ENCODE measurements at regions not wholly inside any gene's neighbourhood (a gene's known extent, or its start where the extent isn't known, plus 50 kb on each side); places are given as distances from the start of the nearest gene placed in this dataset.

GRCh38 chr4:126897038-126897437, 735.7 kb upstream of the INTU start:
- H3K27ac ChIP-seq (ENCODE audit: extremely low read length, insufficient read depth, low read length): no peak overlapping the region
- no peaks in the 10 kb centered on the region for H3K27me3 ChIP-seq (ENCODE audit: control insufficient read depth in 1 of 2, insufficient read depth in 2 of 2, low read length in 2 of 2)
- H3K9ac ChIP-seq (ENCODE audit: insufficient read depth, low read depth, low read length): no peak overlapping the region
- no peak for ATAC-seq
- CTCF ChIA-PET (ENCODE audit: low intra/inter-chr PET ratio, low total read pairs): no interaction called here
- no peak overlapping the region for H3K4me2 ChIP-seq (ENCODE audit: low read depth, low read length)
- in situ Hi-C loops (cut with HindIII; ENCODE audit: extremely low pct_ligation_motif_present, low pct_unique_long_range_greater_than_20kb): no loop called here
- BruUV-seq (replicated peaks): no TSS peak
- H3K4me1 ChIP-seq (ENCODE audit: insufficient read depth, low read length): no peaks in the 10 kb centered on the region
- no peak for FAIRE-seq
- POLR2A ChIA-PET: no interaction called here
- H3K9me3 ChIP-seq (ENCODE audit: low read length): peaks cover 62% of the 10 kb centered on the region
- 15% methylated on average over 2 of the region's 3 CpGs for WGBS (ENCODE audit: low lambda C conversion rate)
- no peaks in the 10 kb centered on the region for H3K36me3 ChIP-seq (replicated peaks in 1 of 2; ENCODE audit: control insufficient read depth in 1 of 2, insufficient read depth in 2 of 2, low read length in 2 of 2)
- H2AFZ ChIP-seq (ENCODE audit: low read length): no peak overlapping the region
- H3K79me2 ChIP-seq (ENCODE audit: insufficient read depth, low read length): no peaks in the 10 kb centered on the region
- H4K20me1 ChIP-seq (ENCODE audit: insufficient read depth, low read length): no peaks in the 10 kb centered on the region
- H3K4me3 ChIP-seq (replicated peaks in 1 of 3; ENCODE audit: insufficient read depth in 1 of 3, low read depth in 2 of 3, low read length in 3 of 3): no peak overlapping the region
- intact Hi-C loops (cut with micrococcal nuclease; ENCODE audit: unreplicated experiment): no loop called here
- no peak for DNase-seq (ENCODE audit: low spot score)
- TF ChIP-seq SNAI1 (CRISPR knock-in tag; IDR thresholded peaks at IDR 0.05; ENCODE audit: borderline replicate concordance) (no peak), ZFX (CRISPR knock-in tag; IDR thresholded peaks at IDR 0.05; ENCODE audit: low read depth) (no peak), CCAR2 (optimal IDR thresholded peaks at IDR 0.05; ENCODE audit: low read depth, low read length) (no peak), ZBTB10 (CRISPR knock-in tag; IDR thresholded peaks at IDR 0.05; ENCODE audit: borderline replicate concordance) (no peak), RFX5 (IDR thresholded peaks at IDR 0.05; ENCODE audit: low read depth, low read length) (no peak), ZNF7 (CRISPR knock-in tag; IDR thresholded peaks at IDR 0.05) (no peak), ISL2 (CRISPR knock-in tag; IDR thresholded peaks at IDR 0.05) (no peak), ZFP37 (CRISPR knock-in tag; IDR thresholded peaks at IDR 0.05; ENCODE audit: borderline replicate concordance) (no peak)
- TF ChIP-seq, protein P1, sequence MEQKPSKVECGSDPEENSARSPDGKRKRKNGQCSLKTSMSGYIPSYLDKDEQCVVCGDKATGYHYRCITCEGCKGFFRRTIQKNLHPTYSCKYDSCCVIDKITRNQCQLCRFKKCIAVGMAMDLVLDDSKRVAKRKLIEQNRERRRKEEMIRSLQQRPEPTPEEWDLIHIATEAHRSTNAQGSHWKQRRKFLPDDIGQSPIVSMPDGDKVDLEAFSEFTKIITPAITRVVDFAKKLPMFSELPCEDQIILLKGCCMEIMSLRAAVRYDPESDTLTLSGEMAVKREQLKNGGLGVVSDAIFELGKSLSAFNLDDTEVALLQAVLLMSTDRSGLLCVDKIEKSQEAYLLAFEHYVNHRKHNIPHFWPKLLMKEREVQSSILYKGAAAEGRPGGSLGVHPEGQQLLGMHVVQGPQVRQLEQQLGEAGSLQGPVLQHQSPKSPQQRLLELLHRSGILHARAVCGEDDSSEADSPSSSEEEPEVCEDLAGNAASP (CRISPR knock-in tag; IDR thresholded peaks at IDR 0.05; ENCODE audit: borderline replicate concordance): no peak
- TF ChIP-seq, protein P2, sequence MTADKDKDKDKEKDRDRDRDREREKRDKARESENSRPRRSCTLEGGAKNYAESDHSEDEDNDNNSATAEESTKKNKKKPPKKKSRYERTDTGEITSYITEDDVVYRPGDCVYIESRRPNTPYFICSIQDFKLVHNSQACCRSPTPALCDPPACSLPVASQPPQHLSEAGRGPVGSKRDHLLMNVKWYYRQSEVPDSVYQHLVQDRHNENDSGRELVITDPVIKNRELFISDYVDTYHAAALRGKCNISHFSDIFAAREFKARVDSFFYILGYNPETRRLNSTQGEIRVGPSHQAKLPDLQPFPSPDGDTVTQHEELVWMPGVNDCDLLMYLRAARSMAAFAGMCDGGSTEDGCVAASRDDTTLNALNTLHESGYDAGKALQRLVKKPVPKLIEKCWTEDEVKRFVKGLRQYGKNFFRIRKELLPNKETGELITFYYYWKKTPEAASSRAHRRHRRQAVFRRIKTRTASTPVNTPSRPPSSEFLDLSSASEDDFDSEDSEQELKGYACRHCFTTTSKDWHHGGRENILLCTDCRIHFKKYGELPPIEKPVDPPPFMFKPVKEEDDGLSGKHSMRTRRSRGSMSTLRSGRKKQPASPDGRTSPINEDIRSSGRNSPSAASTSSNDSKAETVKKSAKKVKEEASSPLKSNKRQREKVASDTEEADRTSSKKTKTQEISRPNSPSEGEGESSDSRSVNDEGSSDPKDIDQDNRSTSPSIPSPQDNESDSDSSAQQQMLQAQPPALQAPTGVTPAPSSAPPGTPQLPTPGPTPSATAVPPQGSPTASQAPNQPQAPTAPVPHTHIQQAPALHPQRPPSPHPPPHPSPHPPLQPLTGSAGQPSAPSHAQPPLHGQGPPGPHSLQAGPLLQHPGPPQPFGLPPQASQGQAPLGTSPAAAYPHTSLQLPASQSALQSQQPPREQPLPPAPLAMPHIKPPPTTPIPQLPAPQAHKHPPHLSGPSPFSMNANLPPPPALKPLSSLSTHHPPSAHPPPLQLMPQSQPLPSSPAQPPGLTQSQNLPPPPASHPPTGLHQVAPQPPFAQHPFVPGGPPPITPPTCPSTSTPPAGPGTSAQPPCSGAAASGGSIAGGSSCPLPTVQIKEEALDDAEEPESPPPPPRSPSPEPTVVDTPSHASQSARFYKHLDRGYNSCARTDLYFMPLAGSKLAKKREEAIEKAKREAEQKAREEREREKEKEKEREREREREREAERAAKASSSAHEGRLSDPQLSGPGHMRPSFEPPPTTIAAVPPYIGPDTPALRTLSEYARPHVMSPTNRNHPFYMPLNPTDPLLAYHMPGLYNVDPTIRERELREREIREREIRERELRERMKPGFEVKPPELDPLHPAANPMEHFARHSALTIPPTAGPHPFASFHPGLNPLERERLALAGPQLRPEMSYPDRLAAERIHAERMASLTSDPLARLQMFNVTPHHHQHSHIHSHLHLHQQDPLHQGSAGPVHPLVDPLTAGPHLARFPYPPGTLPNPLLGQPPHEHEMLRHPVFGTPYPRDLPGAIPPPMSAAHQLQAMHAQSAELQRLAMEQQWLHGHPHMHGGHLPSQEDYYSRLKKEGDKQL (CRISPR knock-in tag; IDR thresholded peaks at IDR 0.05; ENCODE audit: low read depth): no peak
- TF ChIP-seq, protein P3, sequence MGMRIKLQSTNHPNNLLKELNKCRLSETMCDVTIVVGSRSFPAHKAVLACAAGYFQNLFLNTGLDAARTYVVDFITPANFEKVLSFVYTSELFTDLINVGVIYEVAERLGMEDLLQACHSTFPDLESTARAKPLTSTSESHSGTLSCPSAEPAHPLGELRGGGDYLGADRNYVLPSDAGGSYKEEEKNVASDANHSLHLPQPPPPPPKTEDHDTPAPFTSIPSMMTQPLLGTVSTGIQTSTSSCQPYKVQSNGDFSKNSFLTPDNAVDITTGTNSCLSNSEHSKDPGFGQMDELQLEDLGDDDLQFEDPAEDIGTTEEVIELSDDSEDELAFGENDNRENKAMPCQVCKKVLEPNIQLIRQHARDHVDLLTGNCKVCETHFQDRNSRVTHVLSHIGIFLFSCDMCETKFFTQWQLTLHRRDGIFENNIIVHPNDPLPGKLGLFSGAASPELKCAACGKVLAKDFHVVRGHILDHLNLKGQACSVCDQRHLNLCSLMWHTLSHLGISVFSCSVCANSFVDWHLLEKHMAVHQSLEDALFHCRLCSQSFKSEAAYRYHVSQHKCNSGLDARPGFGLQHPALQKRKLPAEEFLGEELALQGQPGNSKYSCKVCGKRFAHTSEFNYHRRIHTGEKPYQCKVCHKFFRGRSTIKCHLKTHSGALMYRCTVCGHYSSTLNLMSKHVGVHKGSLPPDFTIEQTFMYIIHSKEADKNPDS (CRISPR knock-in tag; IDR thresholded peaks at IDR 0.05): no peak
- TF ChIP-seq, protein P4, sequence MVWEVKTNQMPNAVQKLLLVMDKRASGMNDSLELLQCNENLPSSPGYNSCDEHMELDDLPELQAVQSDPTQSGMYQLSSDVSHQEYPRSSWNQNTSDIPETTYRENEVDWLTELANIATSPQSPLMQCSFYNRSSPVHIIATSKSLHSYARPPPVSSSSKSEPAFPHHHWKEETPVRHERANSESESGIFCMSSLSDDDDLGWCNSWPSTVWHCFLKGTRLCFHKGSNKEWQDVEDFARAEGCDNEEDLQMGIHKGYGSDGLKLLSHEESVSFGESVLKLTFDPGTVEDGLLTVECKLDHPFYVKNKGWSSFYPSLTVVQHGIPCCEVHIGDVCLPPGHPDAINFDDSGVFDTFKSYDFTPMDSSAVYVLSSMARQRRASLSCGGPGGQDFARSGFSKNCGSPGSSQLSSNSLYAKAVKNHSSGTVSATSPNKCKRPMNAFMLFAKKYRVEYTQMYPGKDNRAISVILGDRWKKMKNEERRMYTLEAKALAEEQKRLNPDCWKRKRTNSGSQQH (CRISPR knock-in tag; IDR thresholded peaks at IDR 0.05; ENCODE audit: low read depth): no peak
